SK-N-SH (cell line): ENCODE measurements at regions not wholly inside any gene's neighbourhood (a gene's known extent, or its start where the extent isn't known, plus 50 kb on each side); places are given as distances from the start of the nearest gene placed in this dataset.

ENCODE experiments used
- CTCF ChIA-PET: fragments of 300-600, 350-600 bp; formaldehyde crosslinking; extraction: SDS; loops from one replicate; lab custom pipeline; 2021; lab: Yijun Ruan, JAX
- POLR2A ChIA-PET: fragments of 350-600 bp; sonication (Branson Sonifier 250); formaldehyde crosslinking; extraction: SDS; loops from one replicate; lab custom pipeline; 2020; ENCODE audit warnings: antibody characterized with exemption, inconsistent platforms; lab: Yijun Ruan, JAX
- DNase-seq: peaks from one replicate; pipeline ENCODE4 v3.0.0; 2012
- H2AFZ ChIP-seq: fragments of 200-600 bp; sonication (generic); 2 replicates; pipeline ENCODE4 v1.8.1; 2016; ENCODE audit warnings: antibody characterized with exemption, mild to moderate bottlenecking, low read depth
- H3F3A ChIP-seq: fragments of 200-600 bp; sonication (generic); replicated peaks from 2 replicates; pipeline ENCODE3; 2016; ENCODE audit warnings: antibody characterized with exemption, mild to moderate bottlenecking; ENCODE audit not compliant: insufficient read depth
- H3K27ac ChIP-seq, 2 experiments: fragments of 200-500 bp in 1 of 2; fragments of 200-600 bp in 1 of 2; sonication (Bioruptor generic) in 1 of 2; sonication (generic), shearing (Covaris generic) in 1 of 2; 2 replicates each; pipeline versions ENCODE4 v1.5.1 to v1.6.1; 2014 to 2016; ENCODE audit warnings: low read depth in 2 of 2, inconsistent platforms in 1 of 2, low read length in 1 of 2, mild to moderate bottlenecking in 1 of 2, mixed read lengths in 1 of 2
- H3K27me3 ChIP-seq: fragments of 200-600 bp; sonication (generic), shearing (Covaris generic); 2 replicates; pipeline ENCODE4 v1.6.1; 2016; ENCODE audit warnings: mixed run types; ENCODE audit not compliant: insufficient read depth
- H3K36me3 ChIP-seq, 2 experiments: fragments of 200-500 bp in 1 of 2; fragments of 200-600 bp in 1 of 2; sonication (Bioruptor generic) in 1 of 2; sonication (generic) in 1 of 2; replicated peaks in 1 of 2; 2 replicates each; pipeline versions ENCODE3 to v1.5.1; 2014 to 2016; ENCODE audit warnings: low read length in 1 of 2, mild to moderate bottlenecking in 1 of 2; ENCODE audit not compliant: insufficient read depth in 2 of 2, control insufficient read depth in 1 of 2
- H3K4me1 ChIP-seq, 2 experiments: fragments of 200-500 bp in 1 of 2; fragments of 200-600 bp in 1 of 2; sonication (Bioruptor generic) in 1 of 2; sonication (generic), shearing (Covaris generic) in 1 of 2; 2 replicates each; pipeline versions ENCODE4 v1.5.1 to v1.6.1; 2014 to 2016; ENCODE audit warnings: low read depth in 1 of 2, low read length in 1 of 2, mixed run types in 1 of 2; ENCODE audit not compliant: insufficient read depth in 2 of 2, control insufficient read depth in 1 of 2
- H3K4me2 ChIP-seq: fragments of 200-600 bp; sonication (generic), shearing (Covaris generic); 2 replicates; pipeline ENCODE4 v1.6.1; 2017; ENCODE audit warnings: mixed run types
- H3K4me3 ChIP-seq, 2 experiments: fragments of 200-500 bp in 1 of 2; fragments of 200-600 bp in 1 of 2; sonication (Bioruptor generic) in 1 of 2; sonication (generic), shearing (Covaris generic) in 1 of 2; 2 replicates each; pipeline versions ENCODE4 v1.5.1 to v1.8.1; 2014 to 2016; ENCODE audit warnings: low read depth in 2 of 2, inconsistent platforms in 1 of 2, low read length in 1 of 2, mild to moderate bottlenecking in 1 of 2, mixed read lengths in 1 of 2, moderate library complexity in 1 of 2
- H3K79me2 ChIP-seq: fragments of 200-600 bp; sonication (generic); 2 replicates; pipeline ENCODE4 v1.8.1; 2017; ENCODE audit warnings: mild to moderate bottlenecking; ENCODE audit not compliant: insufficient read depth
- H3K9ac ChIP-seq: fragments of 200-600 bp; sonication (generic); 2 replicates; pipeline ENCODE4 v1.6.1; 2017; ENCODE audit warnings: mixed run types
- H3K9me2 ChIP-seq: fragments of 200-600 bp; sonication (generic); 2 replicates; pipeline ENCODE4 v1.6.1; 2017; ENCODE audit warnings: mixed run types
- H3K9me3 ChIP-seq: fragments of 200-600 bp; sonication (generic); 2 replicates; pipeline ENCODE4 v1.6.1; 2017; ENCODE audit warnings: mixed run types, mild to moderate bottlenecking, moderate library complexity
- H4K20me1 ChIP-seq: fragments of 200-600 bp; sonication (generic); 2 replicates; pipeline ENCODE4 v1.6.1; 2017; ENCODE audit warnings: mild to moderate bottlenecking, mixed run types; ENCODE audit not compliant: insufficient read depth
- CHD2 ChIP-seq: fragments of 150-350 bp; IDR thresholded peaks from 2 replicates; pipeline ENCODE4 v1.6.1; 2018; ENCODE audit warnings: low read length; ENCODE audit not compliant: partially characterized antibody
- ELF1 ChIP-seq: IDR thresholded peaks from 2 replicates; pipeline ENCODE4 v1.4.0; 2012
- FOSL2 ChIP-seq: IDR thresholded peaks from 2 replicates; pipeline ENCODE4 v1.4.0; 2012; ENCODE audit warnings: low read depth, mild to moderate bottlenecking, moderate library complexity, borderline replicate concordance
- FOXJ3 ChIP-seq: sonication (generic); formaldehyde crosslinking; IDR thresholded peaks from 2 replicates; pipeline ENCODE4 v1.5.1; 2020; ENCODE audit warnings: mild to moderate bottlenecking, missing genetic modification reagents
- FOXM1 ChIP-seq: IDR thresholded peaks from 2 replicates; pipeline ENCODE4 v1.4.0; 2012; ENCODE audit warnings: low read depth, mild to moderate bottlenecking
- GATA2 ChIP-seq: sonication (generic); formaldehyde crosslinking; IDR thresholded peaks from 2 replicates; pipeline ENCODE4 v1.5.0; 2020; ENCODE audit warnings: mild to moderate bottlenecking, missing genetic modification reagents
- JUND ChIP-seq: IDR thresholded peaks from 2 replicates; pipeline ENCODE4 v1.4.0; 2012
- PBX3 ChIP-seq: IDR thresholded peaks from 2 replicates; pipeline ENCODE4; 2012
- POLR2AphosphoS5 ChIP-seq: IDR thresholded peaks from 2 replicates; pipeline ENCODE4 v1.6.1; 2012; ENCODE audit warnings: low read depth, low read length
- RAD21 ChIP-seq: IDR thresholded peaks from 2 replicates; pipeline ENCODE4 v1.6.1; 2012; ENCODE audit warnings: mild to moderate bottlenecking, low read length
- REST ChIP-seq: IDR thresholded peaks from 2 replicates; pipeline ENCODE4 v1.6.1; 2012; ENCODE audit warnings: mild to moderate bottlenecking, low read depth, low read length, moderate library complexity
- RXRA ChIP-seq: IDR thresholded peaks from 2 replicates; pipeline ENCODE4 v1.4.0; 2012; ENCODE audit warnings: low read depth, mild to moderate bottlenecking, borderline replicate concordance
- SMC3 ChIP-seq: IDR thresholded peaks from 2 replicates; pipeline ENCODE4 v1.6.1; 2012; ENCODE audit warnings: low read depth, low read length, improper control_type of control experiment
- TEAD4 ChIP-seq: IDR thresholded peaks from 2 replicates; pipeline ENCODE4 v1.4.0; 2012; ENCODE audit warnings: mild to moderate bottlenecking, borderline replicate concordance; ENCODE audit not compliant: insufficient read depth
- YY1 ChIP-seq: IDR thresholded peaks from 2 replicates; pipeline ENCODE4 v1.4.0; 2012; ENCODE audit warnings: low read depth, mild to moderate bottlenecking
- ZBTB33 ChIP-seq: IDR thresholded peaks from 2 replicates; pipeline ENCODE4 v1.4.0; 2012; ENCODE audit warnings: low read depth, borderline replicate concordance
- WGBS: methylation state at CpG from one replicate; pipeline ENCODE4 v1.1.6; 2017; ENCODE audit warnings: low lambda C conversion rate; 5-methylcytosine and 5-hydroxymethylcytosine counted together
- TF ChIP-seq, protein P1 (sequence below): fragments of 150-350 bp; IDR thresholded peaks from 2 replicates; pipeline ENCODE4 v1.6.1; 2017; ENCODE audit warnings: antibody characterized with exemption, low read length, low read depth, borderline replicate concordance
- TF ChIP-seq, protein P2 (sequence below): IDR thresholded peaks from 2 replicates; pipeline ENCODE4 v1.4.0; 2012; ENCODE audit warnings: low read depth, borderline replicate concordance

- no peaks in the 10 kb centered on the region for H3K9me2 ChIP-seq
- H3K4me1 ChIP-seq = no peaks in the 10 kb centered on the region
- no peaks in the 10 kb centered on the region for H3K9me3 ChIP-seq
- no peak overlapping the region for H3K4me3 ChIP-seq
- WGBS = 42% methylated on average over 5 of the region's 5 CpGs
- DNase-seq = no peak
- H3K9ac ChIP-seq = no peak overlapping the region
- no peak overlapping the region for H2AFZ ChIP-seq
- no peaks in the 10 kb centered on the region for H3K36me3 ChIP-seq
- H4K20me1 ChIP-seq = no peaks in the 10 kb centered on the region
- no peaks in the 10 kb centered on the region for H3K27me3 ChIP-seq
- H3K27ac ChIP-seq = no peak overlapping the region
- no peak overlapping the region for H3K4me2 ChIP-seq
- H3K79me2 ChIP-seq = no peaks in the 10 kb centered on the region
- CTCF ChIA-PET = no interaction called here
- TF ChIP-seq POLR2AphosphoS5 (no peak), JUND (no peak), FOXM1 (no peak), PBX3 (no peak), RAD21 (no peak)
- POLR2A ChIA-PET = no interaction called here
- no peaks in the 10 kb centered on the region for H3F3A ChIP-seq
These were observed 130.2 kb upstream of the SPEF2 start for GRCh38 chr5:35487233-35488025.

GRCh38 chr5:35485487-35485886 is 132.2 kb upstream of the SPEF2 start:
- Histone ChIP-seq H4K20me1 (no peaks in the 10 kb centered on the region), H3K27ac (no peak overlapping the region), H3K27me3 (no peaks in the 10 kb centered on the region), H3K4me2 (no peak overlapping the region), H3K4me3 (no peak overlapping the region), H3K4me1 (no peaks in the 10 kb centered on the region), H3K9ac (no peak overlapping the region), H2AFZ (no peak overlapping the region), H3K79me2 (no peaks in the 10 kb centered on the region), H3F3A (no peaks in the 10 kb centered on the region), H3K9me3 (no peaks in the 10 kb centered on the region), H3K36me3 (no peaks in the 10 kb centered on the region), H3K9me2 (no peaks in the 10 kb centered on the region)
- POLR2A ChIA-PET = no interaction called here
- CTCF ChIA-PET = no interaction called here
- DNase-seq = no peak
- TF ChIP-seq POLR2AphosphoS5 (no peak), SMC3 (no peak), RAD21 (no peak), ELF1 (no peak), REST (no peak), GATA2 (CRISPR knock-in tag) (no peak), FOXM1 (no peak), JUND (no peak), ZBTB33 (no peak), FOSL2 (no peak), RXRA (no peak), YY1 (no peak), CHD2 (no peak), TEAD4 (no peak), FOXJ3 (CRISPR knock-in tag) (no peak)
- TF ChIP-seq, protein P1, sequence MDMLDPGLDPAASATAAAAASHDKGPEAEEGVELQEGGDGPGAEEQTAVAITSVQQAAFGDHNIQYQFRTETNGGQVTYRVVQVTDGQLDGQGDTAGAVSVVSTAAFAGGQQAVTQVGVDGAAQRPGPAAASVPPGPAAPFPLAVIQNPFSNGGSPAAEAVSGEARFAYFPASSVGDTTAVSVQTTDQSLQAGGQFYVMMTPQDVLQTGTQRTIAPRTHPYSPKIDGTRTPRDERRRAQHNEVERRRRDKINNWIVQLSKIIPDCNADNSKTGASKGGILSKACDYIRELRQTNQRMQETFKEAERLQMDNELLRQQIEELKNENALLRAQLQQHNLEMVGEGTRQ = no peak
- TF ChIP-seq, protein P2, sequence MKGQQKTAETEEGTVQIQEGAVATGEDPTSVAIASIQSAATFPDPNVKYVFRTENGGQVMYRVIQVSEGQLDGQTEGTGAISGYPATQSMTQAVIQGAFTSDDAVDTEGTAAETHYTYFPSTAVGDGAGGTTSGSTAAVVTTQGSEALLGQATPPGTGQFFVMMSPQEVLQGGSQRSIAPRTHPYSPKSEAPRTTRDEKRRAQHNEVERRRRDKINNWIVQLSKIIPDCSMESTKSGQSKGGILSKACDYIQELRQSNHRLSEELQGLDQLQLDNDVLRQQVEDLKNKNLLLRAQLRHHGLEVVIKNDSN = no peak
